MV-4-11 (cell line): ENCODE measurements at regions not wholly inside any gene's neighbourhood (a gene's known extent, or its start where the extent isn't known, plus 50 kb on each side); places are given as distances from the start of the nearest gene placed in this dataset.
"Not testable (repeated sequence)": the region's sequence is repeated elsewhere in the genome, so short reads cannot be mapped to it uniquely, and the experiment has no call there.

ENCODE experiments used
- DNase-seq: peaks from one replicate; lab custom pipeline; 2025; lab: John Stamatoyannopoulos, UW

GRCh38 chr4:93888308-93888707 is 59.8 kb downstream of the ATOH1 start:
- no peak for DNase-seq

DNA sequence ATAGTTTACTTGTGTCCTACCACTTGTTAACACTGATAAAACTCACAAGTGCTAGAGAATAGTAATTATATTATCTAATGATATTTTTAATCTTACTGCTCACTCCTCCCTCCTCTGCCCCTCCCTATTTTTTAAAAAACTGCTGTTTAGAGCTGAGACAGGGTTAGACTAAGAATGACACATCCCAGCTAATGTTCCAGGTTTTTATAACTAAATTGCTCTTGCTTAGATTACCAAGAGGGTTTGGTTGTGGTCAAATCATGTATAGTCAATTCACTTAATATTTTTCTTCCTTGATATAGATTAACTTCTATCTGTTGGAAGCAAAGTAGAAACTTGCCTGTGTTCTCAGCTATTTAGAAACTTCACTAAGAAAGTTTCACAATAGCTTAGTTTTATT is 60.2 kb downstream of the ATOH1 start:
- no peak for DNase-seq

GRCh38 chr4:93891244-93891643 is 62.7 kb downstream of the ATOH1 start:
- DNase-seq = no peak

DNA sequence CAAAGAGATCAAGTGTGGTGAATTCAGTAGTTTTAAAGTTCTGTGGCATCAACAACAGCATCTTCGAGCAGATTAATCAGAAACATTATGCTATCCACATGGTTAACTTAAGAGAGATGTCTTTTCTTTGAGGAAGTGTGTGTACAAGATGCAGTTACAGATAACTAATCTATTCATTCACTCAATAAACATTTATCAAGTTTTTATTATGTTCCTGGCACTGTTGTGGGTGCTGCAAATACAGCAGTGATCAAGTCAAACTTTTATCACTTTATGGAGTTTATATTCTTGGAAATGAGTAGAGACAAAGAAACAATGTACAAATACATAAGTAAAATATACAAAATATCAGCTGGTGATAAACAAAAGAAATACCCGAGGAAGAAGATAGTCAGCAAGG is 66.4 kb downstream of the ATOH1 start:
- no peak for DNase-seq

DNA sequence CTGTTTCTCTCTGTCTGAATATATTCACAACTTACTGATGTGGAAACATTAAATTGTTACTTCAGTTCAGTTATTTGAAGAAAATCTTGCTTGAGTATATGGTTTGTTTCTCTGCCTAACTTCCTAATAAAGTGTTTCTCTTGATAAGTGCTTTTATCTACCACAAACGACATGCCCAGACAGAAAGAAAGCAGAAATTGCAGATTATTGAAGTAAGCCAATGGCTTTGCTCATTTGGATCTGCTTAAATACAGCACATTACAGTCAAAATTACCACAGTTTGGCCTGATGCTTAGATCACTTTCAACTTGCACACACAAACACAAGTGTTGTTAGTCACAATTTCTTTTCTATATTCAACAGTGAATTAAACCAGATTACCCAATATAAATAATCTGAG is 68.0 kb downstream of the ATOH1 start:
- no peak for DNase-seq

DNA sequence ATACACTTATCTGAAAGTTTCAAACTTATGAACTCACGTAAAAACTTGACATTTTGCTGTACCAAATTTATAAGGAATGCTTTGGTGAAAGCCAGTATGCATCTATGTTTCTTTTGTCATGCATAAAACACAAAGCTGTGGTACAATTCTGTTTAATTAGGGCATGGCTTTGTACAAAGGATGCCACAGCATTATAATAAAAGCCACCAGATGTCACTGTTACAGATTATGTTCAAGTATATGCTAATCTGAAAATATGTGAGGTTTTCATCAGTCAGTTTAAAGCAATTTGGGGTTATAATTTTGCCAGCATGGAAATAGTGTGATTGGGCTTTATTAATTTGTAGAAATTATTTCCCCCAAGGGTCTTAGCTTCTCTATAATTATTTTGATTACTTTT is 69.0 kb downstream of the ATOH1 start:
- DNase-seq = no peak

DNA sequence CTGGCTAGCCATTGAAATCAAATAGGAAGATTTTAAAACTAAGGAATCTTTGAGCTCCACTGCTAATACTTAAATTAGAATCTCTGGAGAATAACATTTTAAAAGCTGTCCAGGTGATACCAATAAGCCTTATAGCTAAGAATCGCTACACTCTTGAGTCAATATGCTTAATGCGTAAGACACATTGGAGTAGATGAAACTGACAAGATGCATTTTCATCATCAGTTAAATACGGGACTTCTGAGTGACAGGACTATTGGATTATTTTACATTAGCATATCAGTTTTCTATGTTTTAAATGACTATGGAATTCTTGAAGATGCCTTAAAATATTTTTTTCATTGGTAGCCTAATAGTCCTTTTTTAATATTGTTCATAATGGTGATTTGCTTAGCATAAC is 80.2 kb downstream of the ATOH1 start:
- no peak for DNase-seq

- no peak for DNase-seq
Observed at GRCh38 chr4:93911671-93912070, 83.1 kb downstream of the ATOH1 start.

DNA sequence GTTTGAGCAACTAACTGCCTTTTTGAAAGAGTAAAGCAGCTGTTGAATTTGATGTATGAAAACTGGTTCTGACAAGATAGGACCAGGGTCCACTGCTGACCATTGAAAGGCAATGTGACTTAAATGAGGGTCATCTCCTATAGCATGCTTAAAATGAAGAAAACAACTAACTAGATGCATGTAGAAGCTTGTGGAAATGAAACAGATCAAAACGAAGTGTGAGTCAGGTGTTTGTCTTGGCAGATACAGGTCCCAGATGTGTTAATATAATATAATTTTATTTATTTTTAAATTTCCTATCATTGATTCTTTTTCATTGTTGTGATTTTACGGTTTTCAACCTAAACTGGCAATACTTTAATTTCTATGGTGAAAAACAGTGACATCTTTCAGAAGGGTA is 83.6 kb downstream of the ATOH1 start:
- DNase-seq = no peak

DNA sequence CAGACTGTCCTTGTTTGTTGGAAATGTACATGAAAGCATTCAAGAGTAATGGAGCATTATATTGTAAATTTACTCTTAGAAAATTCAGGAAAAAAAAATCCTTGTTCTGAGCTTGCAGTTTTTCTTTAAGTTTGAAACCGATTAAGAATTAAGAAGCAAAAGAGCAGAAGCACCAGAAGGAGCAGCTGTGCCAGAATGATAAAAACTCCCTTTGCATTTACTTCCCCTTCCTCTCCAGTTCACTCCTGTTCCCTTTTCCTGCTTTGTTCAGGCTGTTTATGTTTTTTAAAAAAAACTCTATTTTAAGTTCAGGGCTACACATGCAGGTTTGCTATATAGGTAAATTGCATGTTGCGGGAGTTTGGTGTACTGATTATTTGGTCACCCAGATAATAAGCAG is 90.3 kb downstream of the ATOH1 start:
- no peak for DNase-seq

DNA sequence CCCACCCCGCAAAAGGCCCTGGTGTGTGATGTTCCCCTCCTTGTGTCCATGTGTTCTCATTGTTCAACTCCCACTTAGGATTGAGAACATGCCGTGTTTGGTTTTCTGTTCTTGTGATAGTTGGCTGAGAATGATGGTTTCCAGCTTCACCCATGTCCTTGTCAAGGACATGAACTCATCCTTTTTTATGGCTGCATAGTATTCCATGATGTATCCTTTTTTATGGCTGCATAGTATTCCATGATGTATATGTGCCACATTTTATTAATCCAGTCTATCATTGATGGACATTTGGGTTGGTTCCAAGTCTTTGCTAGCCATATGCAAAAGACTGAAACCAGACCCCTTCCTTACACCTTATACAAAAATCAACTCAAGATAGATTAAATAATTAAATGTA is 95.0 kb downstream of the ATOH1 start:
- DNase-seq = not testable (repeated sequence)

- no peak for DNase-seq
Observed at GRCh38 chr4:93947286-93947685, 118.7 kb downstream of the ATOH1 start.

DNA sequence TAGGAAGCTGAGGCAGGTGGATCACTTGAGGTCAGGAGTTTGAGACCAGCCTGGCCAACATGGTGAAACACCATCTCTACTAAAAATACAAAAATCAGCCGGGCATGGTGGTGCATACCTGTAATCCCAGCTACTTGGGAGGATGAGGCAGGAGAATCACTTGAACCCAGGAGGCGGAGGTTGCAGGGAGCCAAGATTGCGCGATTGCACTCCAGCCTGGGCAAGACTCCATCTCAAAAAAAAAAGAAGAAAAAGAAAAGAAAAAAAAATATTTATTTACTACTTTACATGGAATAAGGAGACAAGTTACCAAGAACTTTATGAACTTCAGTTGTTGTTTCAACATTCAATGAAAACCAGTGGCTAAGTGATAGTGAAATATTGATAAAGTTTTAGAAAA is 121.7 kb downstream of the ATOH1 start:
- not testable (repeated sequence) for DNase-seq

DNA sequence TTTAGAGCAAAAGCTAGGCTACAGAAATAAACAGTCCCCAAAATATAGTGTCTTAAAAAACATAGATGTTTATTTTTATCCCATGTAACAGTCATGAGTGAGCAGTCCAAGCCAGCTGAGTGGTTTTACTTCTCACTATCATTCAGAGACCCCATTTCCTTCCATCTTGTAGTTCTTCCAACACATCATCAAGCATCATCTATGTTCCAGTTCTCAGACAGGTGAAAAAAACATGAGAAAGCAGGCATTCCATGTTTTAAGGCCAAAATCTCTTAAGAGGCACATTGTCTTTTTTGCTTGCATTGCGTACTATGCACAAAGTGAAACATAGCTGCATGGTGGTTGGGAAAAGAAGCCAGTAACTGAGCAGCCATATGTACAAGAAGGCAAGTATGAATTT is 128.6 kb downstream of the ATOH1 start:
- DNase-seq = no peak

GRCh38 chr4:93960450-93960849 is 131.9 kb downstream of the ATOH1 start:
- no peak for DNase-seq

DNA sequence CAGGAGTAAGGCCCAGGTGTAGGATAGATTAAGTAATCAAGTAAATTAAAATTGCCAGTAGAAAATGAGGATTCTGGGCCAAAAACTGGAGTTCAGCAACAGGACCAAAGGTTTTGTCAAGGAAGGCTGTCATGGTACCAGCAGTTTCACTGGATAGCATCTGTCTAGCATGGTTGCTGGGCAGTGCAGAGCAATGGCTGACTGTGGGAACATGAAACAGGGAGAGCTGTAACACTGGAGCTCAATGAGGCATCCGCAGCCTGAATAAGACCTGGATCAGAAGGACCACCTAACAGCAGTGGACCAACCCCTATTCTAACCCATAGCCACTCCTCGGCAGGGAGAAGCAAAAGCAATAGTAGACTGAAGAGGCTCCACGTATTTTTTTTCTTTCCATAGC is 132.4 kb downstream of the ATOH1 start:
- DNase-seq = no peak

DNA sequence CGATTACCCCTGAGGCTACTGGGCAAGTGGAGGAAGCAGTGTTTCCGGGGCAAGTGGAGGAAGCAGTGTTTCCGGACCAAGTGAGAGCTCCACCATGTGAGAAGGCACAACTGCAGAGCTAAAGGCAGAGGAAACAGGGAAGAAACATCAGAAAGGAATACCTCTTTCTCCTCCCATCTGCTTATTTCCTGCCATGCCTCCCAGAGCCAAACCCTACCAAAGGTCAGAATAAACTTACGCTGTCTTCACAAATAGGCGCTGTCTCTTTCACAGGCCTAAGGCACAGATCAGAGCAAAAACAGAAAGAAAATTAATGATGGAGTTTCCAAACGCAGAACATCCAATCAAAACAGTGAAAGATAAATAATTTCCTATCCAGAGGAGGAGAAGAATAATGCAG is 153.0 kb downstream of the ATOH1 start:
- DNase-seq = no peak

- DNase-seq = no peak
Observed at GRCh38 chr4:93982255-93982654, 153.7 kb downstream of the ATOH1 start.

DNA sequence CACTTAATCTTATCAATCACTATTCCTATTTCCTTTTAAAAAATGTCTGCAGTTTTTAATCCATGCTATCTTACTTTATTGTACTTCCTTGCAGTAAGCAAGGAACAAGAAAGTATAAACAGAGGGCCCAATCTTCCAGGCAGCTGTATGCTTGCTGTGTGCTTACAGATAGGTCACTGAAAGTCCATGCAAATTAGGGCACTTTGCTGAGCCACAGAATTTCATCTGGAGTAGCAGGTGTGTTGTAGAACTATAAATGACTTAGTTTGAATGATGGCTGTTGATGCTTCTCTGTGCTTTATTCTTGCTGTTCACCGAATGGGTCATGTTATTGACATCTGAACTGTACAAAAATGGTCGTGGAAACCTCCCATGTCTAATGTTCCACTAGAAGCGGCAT is 154.6 kb downstream of the ATOH1 start:
- DNase-seq = no peak

GRCh38 chr4:93994175-93994994 is 165.8 kb downstream of the ATOH1 start:
- DNase-seq = no peak

DNA sequence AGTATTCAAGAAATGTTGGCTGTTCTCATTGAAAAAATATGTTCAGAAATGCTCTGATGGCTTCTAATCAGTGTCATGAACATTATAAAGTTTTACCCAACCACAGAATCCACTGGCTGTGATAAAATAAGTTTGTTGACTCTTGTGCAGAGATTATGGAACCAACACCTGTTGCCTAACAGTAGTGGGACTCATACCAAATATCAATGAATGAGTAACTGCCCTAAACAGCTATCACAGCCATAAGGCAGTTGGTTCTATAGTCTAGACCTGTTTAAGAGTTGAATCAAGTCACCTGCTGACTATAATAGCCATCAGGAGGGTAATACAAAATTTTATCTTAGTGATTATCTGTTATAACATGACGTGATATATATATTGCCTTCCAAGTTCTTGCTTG is 168.3 kb downstream of the ATOH1 start:
- DNase-seq = no peak

DNA sequence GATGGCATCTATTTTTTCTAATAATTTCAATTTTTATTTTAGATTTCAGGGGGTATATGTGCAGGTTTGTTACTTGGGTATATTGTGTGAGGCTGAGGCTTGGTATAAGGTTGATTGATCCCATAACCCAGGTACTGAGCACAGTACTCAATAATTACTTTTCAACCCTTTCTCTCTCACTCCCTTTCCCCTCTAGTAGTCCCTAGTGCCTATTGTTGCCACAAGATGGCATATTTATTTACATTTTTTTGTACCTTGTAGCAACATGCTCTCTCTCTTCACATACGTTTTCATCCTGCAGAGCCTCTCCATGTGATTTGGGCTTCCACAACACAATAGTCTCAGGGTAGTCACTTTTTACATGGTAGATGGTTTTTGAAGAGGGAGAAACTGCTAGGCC is 172.0 kb downstream of the ATOH1 start:
- DNase-seq = no peak

GRCh38 chr4:94006932-94007331 is 178.4 kb downstream of the ATOH1 start:
- DNase-seq = no peak

DNA sequence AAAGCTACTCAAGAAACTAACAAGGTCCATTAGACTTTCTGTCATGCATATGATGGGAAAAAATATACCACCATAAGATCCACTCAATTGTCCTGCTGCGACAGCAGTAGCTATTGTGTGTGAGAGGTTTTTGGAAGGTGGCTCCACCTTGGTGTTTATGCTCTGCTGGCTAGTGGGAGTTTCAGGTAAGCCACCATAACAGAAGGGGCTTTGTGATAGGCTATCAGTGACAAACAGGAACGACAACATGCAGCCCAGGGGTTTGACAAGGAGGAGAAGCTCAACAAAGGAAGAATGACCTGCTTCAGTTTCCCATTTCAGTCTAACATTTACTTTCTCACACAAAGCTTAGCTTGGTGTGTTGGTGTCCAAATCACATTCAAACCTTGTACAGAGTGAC is 182.6 kb downstream of the ATOH1 start:
- DNase-seq = no peak
